HG03135 (cell line): ENCODE measurements at regions not wholly inside any gene's neighbourhood (a gene's known extent, or its start where the extent isn't known, plus 50 kb on each side); places are given as distances from the start of the nearest gene placed in this dataset.
A peak's percentile ranks its signal among the peaks of the same experiment; 100 is the strongest.

Experiments
- ATAC-seq: cut with Tn5 transposase; IDR thresholded peaks from one replicate; pipeline ENCODE4 v1.9.1; 2021; ENCODE audit warnings: mild to moderate bottlenecking, moderate library complexity; ENCODE audit not compliant: unreplicated experiment

GRCh38 chr15:38671675-38672254 is 107.2 kb upstream of the RASGRP1 start:
- ATAC-seq: peak; percentile 52

GRCh38 chr15:38672273-38672672 is 107.7 kb upstream of the RASGRP1 start:
- ATAC-seq: no peak

GRCh38 chr15:38672814-38673670 is 108.4 kb upstream of the RASGRP1 start:
- ATAC-seq: no peak

GRCh38 chr15:38674448-38674847 is 109.8 kb upstream of the RASGRP1 start:
- no peak for ATAC-seq

GRCh38 chr15:38678281-38678680 is 113.7 kb upstream of the RASGRP1 start:
- no peak for ATAC-seq

GRCh38 chr15:38680775-38681174 is 116.2 kb upstream of the RASGRP1 start:
- no peak for ATAC-seq

- ATAC-seq: no peak
Measured at GRCh38 chr15:38682363-38682762, 117.7 kb upstream of the RASGRP1 start.

- ATAC-seq: no peak
Measured at GRCh38 chr15:38682861-38683260, 118.2 kb upstream of the RASGRP1 start.

GRCh38 chr15:38683382-38684242 is 119.0 kb upstream of the RASGRP1 start:
- ATAC-seq: peak; percentile 81

GRCh38 chr15:38684440-38685010 is 119.9 kb upstream of the RASGRP1 start:
- no peak for ATAC-seq

- ATAC-seq: no peak
Measured at GRCh38 chr15:38685686-38686339, 121.2 kb upstream of the RASGRP1 start.

GRCh38 chr15:38687340-38687739 is 122.7 kb upstream of the RASGRP1 start:
- ATAC-seq: no peak

GRCh38 chr15:38687775-38688495 is 123.3 kb upstream of the RASGRP1 start:
- ATAC-seq: no peak

- no peak for ATAC-seq
Measured at GRCh38 chr15:38688761-38689160, 124.1 kb upstream of the RASGRP1 start.

GRCh38 chr15:38689522-38689921 is 124.9 kb upstream of the RASGRP1 start:
- no peak for ATAC-seq

GRCh38 chr15:38690216-38690615 is 125.6 kb upstream of the RASGRP1 start:
- ATAC-seq: no peak

- no peak for ATAC-seq
Measured at GRCh38 chr15:38690719-38691332, 126.2 kb upstream of the RASGRP1 start.

- ATAC-seq: no peak
Measured at GRCh38 chr15:38691377-38691776, 126.8 kb upstream of the RASGRP1 start.

GRCh38 chr15:38691965-38692788 is 127.6 kb upstream of the RASGRP1 start:
- no peak for ATAC-seq
